ACC112 (cell line): ENCODE measurements at regions not wholly inside any gene's neighbourhood (a gene's known extent, or its start where the extent isn't known, plus 50 kb on each side); places are given as distances from the start of the nearest gene placed in this dataset.

Experiments used
- H2AFZ ChIP-seq: fragments of 200-600 bp; sonication (generic); one replicate; pipeline ENCODE4 v1.6.0; 2017; ENCODE audit warnings: antibody characterized with exemption, low read length; ENCODE audit not compliant: unreplicated experiment
- H3K27ac ChIP-seq: fragments of 200-600 bp; sonication (generic); 2 replicates; pipeline ENCODE4 v1.5.1; 2014; ENCODE audit warnings: low read depth, mild to moderate bottlenecking, antibody characterized with exemption, low read length, moderate library complexity
- H3K27me3 ChIP-seq: fragments of 200-600 bp; sonication (generic); 2 replicates; pipeline ENCODE4 v1.6.1; 2014; ENCODE audit warnings: mild to moderate bottlenecking, antibody characterized with exemption, low read length, moderate library complexity, mixed read lengths; ENCODE audit not compliant: insufficient read depth
- H3K36me3 ChIP-seq: fragments of 200-600 bp; sonication (generic); 2 replicates; pipeline ENCODE4 v1.6.1; 2016; ENCODE audit warnings: mild to moderate bottlenecking, antibody characterized with exemption, low read length, moderate library complexity, mixed read lengths; ENCODE audit not compliant: insufficient read depth
- H3K4me1 ChIP-seq: fragments of 200-600 bp; sonication (generic); one replicate; pipeline ENCODE4 v1.6.1; 2016; ENCODE audit warnings: low read length, mixed read lengths; ENCODE audit not compliant: insufficient read depth, unreplicated experiment, control insufficient read depth
- H3K4me3 ChIP-seq: fragments of 200-600 bp; sonication (generic); 2 replicates; pipeline ENCODE4 v1.5.1; 2014; ENCODE audit warnings: mild to moderate bottlenecking, low read depth, low read length
- H3K79me2 ChIP-seq: fragments of 200-600 bp; sonication (generic); one replicate; pipeline ENCODE4 v1.6.0; 2016; ENCODE audit warnings: low read length; ENCODE audit not compliant: control insufficient read depth, unreplicated experiment, insufficient read depth

- Histone ChIP-seq H3K4me1 (peaks cover 3% of the 10 kb centered on the region), H3K79me2 (no peaks in the 10 kb centered on the region), H2AFZ (no peak overlapping the region), H3K4me3 (no peak overlapping the region), H3K27ac (no peak overlapping the region), H3K27me3 (no peaks in the 10 kb centered on the region), H3K36me3 (no peaks in the 10 kb centered on the region)
Observed at GRCh38 chr5:158180407-158180806, 321.5 kb upstream of the CLINT1 start.

GRCh38 chr5:158179271-158179670 is 320.3 kb upstream of the CLINT1 start:
- H3K4me3 ChIP-seq: no peak overlapping the region
- peaks cover 4% of the 10 kb centered on the region for H3K4me1 ChIP-seq
- H3K79me2 ChIP-seq: no peaks in the 10 kb centered on the region
- H2AFZ ChIP-seq: no peak overlapping the region
- no peaks in the 10 kb centered on the region for H3K36me3 ChIP-seq
- H3K27ac ChIP-seq: no peak overlapping the region
- H3K27me3 ChIP-seq: no peaks in the 10 kb centered on the region

DNA sequence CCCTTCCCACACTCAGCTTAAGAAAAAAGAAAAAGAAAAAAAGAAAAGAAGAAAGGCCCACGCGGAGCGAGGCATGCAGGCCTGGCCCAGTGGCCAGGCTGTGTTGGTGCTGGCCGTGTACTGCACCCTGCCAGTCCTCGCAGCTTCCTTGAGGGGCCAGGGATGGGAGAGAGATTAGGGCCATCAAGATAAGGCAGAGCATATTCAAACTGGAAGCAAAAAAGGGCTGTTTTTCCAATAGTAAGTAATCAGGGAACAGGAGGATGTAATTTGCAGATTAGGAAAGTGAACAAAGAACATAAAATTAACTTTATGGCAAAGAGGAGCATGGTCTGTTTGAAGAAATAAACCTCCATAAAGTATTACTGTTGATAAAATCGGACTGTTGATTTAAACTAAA is 319.6 kb upstream of the CLINT1 start:
- Histone ChIP-seq H3K4me3 (no peak overlapping the region), H3K79me2 (no peaks in the 10 kb centered on the region), H3K4me1 (peaks cover 4% of the 10 kb centered on the region), H2AFZ (no peak overlapping the region), H3K27ac (no peak overlapping the region), H3K36me3 (no peaks in the 10 kb centered on the region), H3K27me3 (no peaks in the 10 kb centered on the region)

- peaks cover 4% of the 10 kb centered on the region for H3K4me1 ChIP-seq
- H2AFZ ChIP-seq: no peak overlapping the region
- no peaks in the 10 kb centered on the region for H3K79me2 ChIP-seq
- no peak overlapping the region for H3K27ac ChIP-seq
- no peak overlapping the region for H3K4me3 ChIP-seq
- H3K27me3 ChIP-seq: no peaks in the 10 kb centered on the region
- no peaks in the 10 kb centered on the region for H3K36me3 ChIP-seq
Observed at GRCh38 chr5:158177146-158177545, 318.2 kb upstream of the CLINT1 start.

- H3K27me3 ChIP-seq: no peaks in the 10 kb centered on the region
- no peak overlapping the region for H3K4me3 ChIP-seq
- H3K4me1 ChIP-seq: peaks cover 4% of the 10 kb centered on the region
- no peaks in the 10 kb centered on the region for H3K36me3 ChIP-seq
- H3K79me2 ChIP-seq: no peaks in the 10 kb centered on the region
- no peak overlapping the region for H3K27ac ChIP-seq
- no peak overlapping the region for H2AFZ ChIP-seq
Observed at GRCh38 chr5:158175934-158176481, 317.1 kb upstream of the CLINT1 start.

DNA sequence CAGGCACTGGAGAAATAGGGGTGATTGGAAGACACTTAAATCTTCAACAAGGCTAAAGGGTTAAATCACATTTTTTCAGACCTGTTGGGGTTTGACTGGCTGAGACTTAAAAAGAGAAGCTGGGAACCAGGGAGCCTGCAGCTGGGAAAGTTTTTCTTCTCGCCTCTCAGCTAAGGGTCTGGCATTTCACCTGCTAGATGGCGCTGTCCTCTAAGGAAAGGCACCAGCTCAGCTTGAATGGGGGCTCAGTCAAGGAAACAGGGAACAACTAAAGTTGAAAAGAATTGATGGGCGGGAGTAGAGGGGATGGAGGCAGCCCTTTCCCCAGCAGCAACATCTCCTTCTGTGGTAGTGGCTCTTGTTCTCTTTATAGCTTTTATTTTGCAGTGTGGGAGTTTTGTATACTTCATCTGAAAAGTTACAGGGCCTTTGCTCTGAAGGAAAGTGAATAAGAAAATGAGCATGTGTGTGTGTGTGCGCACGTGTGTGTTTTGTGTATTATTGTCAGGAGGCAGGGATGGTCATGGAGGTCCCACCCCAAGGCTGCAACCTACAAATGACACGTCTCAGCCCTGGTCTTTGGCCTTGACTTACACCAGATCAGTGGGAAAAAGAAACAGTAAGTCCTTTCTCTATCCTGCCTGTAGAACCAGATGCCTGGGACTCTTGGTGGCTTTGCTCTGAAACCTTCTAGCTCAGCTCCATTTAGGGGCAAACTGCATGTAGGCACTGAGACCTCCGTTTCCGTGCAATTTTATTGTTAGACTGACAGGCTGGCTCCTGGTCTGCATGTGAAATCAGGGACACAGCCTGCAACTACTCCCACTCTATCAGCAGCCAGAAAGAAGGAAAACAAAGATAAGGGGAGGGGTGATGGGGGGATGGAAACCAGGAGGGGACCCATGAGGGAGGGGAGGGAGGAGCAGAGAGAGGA is 316.2 kb upstream of the CLINT1 start:
- Histone ChIP-seq H2AFZ (no peak overlapping the region), H3K36me3 (no peaks in the 10 kb centered on the region), H3K27me3 (no peaks in the 10 kb centered on the region), H3K4me1 (peaks cover 4% of the 10 kb centered on the region), H3K4me3 (no peak overlapping the region), H3K79me2 (no peaks in the 10 kb centered on the region), H3K27ac (no peak overlapping the region)

DNA sequence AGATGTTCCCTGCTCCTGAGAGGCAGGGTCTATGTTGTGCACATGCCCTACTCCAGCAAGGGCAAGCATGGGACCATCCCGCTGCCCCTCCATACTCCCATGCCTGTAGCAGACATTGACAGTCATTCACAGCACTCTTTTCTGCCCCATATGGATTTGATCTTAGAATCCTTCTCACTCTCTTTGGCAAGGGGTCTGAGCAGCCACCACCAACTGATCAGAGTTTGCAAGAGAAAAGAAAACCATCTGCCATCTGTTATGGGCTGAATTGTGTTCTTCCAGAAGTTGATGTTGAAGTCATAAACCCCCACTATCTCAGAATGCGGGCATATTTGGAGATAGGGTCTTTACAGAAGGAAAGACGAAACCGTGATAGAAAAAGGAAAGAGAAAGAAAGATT is 315.1 kb upstream of the CLINT1 start:
- Histone ChIP-seq H3K79me2 (no peaks in the 10 kb centered on the region), H3K27ac (no peak overlapping the region), H3K4me3 (no peak overlapping the region), H3K27me3 (no peaks in the 10 kb centered on the region), H3K36me3 (no peaks in the 10 kb centered on the region), H3K4me1 (peaks cover 4% of the 10 kb centered on the region), H2AFZ (no peak overlapping the region)

- Histone ChIP-seq H3K36me3 (no peaks in the 10 kb centered on the region), H3K4me3 (no peak overlapping the region), H3K27ac (no peak overlapping the region), H3K27me3 (no peaks in the 10 kb centered on the region), H3K79me2 (no peaks in the 10 kb centered on the region), H2AFZ (no peak overlapping the region), H3K4me1 (peaks cover 4% of the 10 kb centered on the region)
Observed at GRCh38 chr5:158172005-158172404, 313.1 kb upstream of the CLINT1 start.

DNA sequence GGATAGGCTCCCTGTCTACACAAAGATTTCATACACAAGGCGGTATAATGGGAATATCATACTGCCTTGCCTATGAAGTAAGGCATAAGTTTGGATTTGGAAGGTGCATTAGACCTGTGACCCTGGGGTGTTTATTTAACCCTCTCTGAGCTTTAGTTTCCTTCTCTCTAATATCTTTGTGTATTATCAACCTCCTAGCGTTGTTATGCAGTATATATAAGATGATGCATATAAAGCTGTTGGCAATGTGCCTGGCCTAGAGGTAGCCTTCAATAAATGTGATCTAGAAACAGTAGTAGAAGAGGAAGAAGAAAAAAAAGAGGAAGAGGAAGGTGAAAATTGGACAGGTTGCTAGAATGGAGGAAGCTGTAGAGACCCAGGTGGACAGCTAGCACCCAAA is 311.6 kb upstream of the CLINT1 start:
- Histone ChIP-seq H2AFZ (no peak overlapping the region), H3K36me3 (no peaks in the 10 kb centered on the region), H3K27me3 (no peaks in the 10 kb centered on the region), H3K79me2 (no peaks in the 10 kb centered on the region), H3K4me1 (peaks cover 2% of the 10 kb centered on the region), H3K27ac (no peak overlapping the region), H3K4me3 (no peak overlapping the region)

- Histone ChIP-seq H3K36me3 (no peaks in the 10 kb centered on the region), H3K27ac (no peak overlapping the region), H3K4me3 (no peak overlapping the region), H3K4me1 (no peaks in the 10 kb centered on the region), H3K27me3 (no peaks in the 10 kb centered on the region), H3K79me2 (no peaks in the 10 kb centered on the region), H2AFZ (no peak overlapping the region)
Observed at GRCh38 chr5:158170060-158170459, 311.1 kb upstream of the CLINT1 start.

- no peak overlapping the region for H2AFZ ChIP-seq
- H3K27ac ChIP-seq: no peak overlapping the region
- H3K4me1 ChIP-seq: peaks cover 7% of the 10 kb centered on the region
Observed at GRCh38 chr5:158166424-158166823, 307.5 kb upstream of the CLINT1 start.

More at GRCh38 chr5:158166424-158166823, 307.5 kb upstream of the CLINT1 start:
- H3K36me3 ChIP-seq: no peaks in the 10 kb centered on the region
- no peaks in the 10 kb centered on the region for H3K27me3 ChIP-seq
- no peaks in the 10 kb centered on the region for H3K79me2 ChIP-seq
- no peak overlapping the region for H3K4me3 ChIP-seq
